M059J (cell line): ENCODE measurements at regions not wholly inside any gene's neighbourhood (a gene's known extent, or its start where the extent isn't known, plus 50 kb on each side); places are given as distances from the start of the nearest gene placed in this dataset.

ENCODE experiments used
- DNase-seq: peaks from one replicate; pipeline ENCODE4 v3.0.0-alpha.2; 2012; ENCODE audit warnings: low read depth

- no peak for DNase-seq
These were observed 238.2 kb downstream of the EFNB2 start for GRCh38 chr13:106297283-106297682.

- no peak for DNase-seq
These were observed 238.7 kb downstream of the EFNB2 start for GRCh38 chr13:106296723-106297122.

GRCh38 chr13:106295971-106296370 lies 239.5 kb downstream of the EFNB2 start:
- no peak for DNase-seq

- DNase-seq: peak; percentile 80
These were observed 244.5 kb downstream of the EFNB2 start for GRCh38 chr13:106291006-106291405.

GRCh38 chr13:106287351-106287750 lies 248.1 kb downstream of the EFNB2 start:
- no peak for DNase-seq

GRCh38 chr13:106286811-106287210 lies 248.7 kb downstream of the EFNB2 start:
- no peak for DNase-seq

GRCh38 chr13:106284358-106284757 lies 251.1 kb downstream of the EFNB2 start:
- DNase-seq: peak; percentile 45

- DNase-seq: no peak
These were observed 254.0 kb downstream of the EFNB2 start for GRCh38 chr13:106281426-106281825.

GRCh38 chr13:106277484-106278154 lies 257.8 kb downstream of the EFNB2 start:
- no peak for DNase-seq

- peak; percentile 57 for DNase-seq
These were observed 258.6 kb downstream of the EFNB2 start for GRCh38 chr13:106276876-106277275.

- DNase-seq: no peak
These were observed 259.9 kb downstream of the EFNB2 start for GRCh38 chr13:106275446-106276032.

- DNase-seq: peak; percentile 39
These were observed 260.8 kb downstream of the EFNB2 start for GRCh38 chr13:106274551-106275203.

- no peak for DNase-seq
These were observed 271.7 kb downstream of the EFNB2 start for GRCh38 chr13:106263801-106264200.

- DNase-seq: no peak
These were observed 272.6 kb downstream of the EFNB2 start for GRCh38 chr13:106262886-106263285.

GRCh38 chr13:106261450-106261849 lies 274.0 kb downstream of the EFNB2 start:
- DNase-seq: no peak

- no peak for DNase-seq
These were observed 275.1 kb downstream of the EFNB2 start for GRCh38 chr13:106260352-106260751.

- DNase-seq: no peak
These were observed 275.5 kb downstream of the EFNB2 start for GRCh38 chr13:106259928-106260327.

- peak; percentile 8 for DNase-seq
These were observed 288.7 kb downstream of the EFNB2 start for GRCh38 chr13:106246666-106247188.

- DNase-seq: no peak
These were observed 289.2 kb downstream of the EFNB2 start for GRCh38 chr13:106246242-106246641.

GRCh38 chr13:106243011-106243565 lies 292.4 kb downstream of the EFNB2 start:
- no peak for DNase-seq

GRCh38 chr13:106241974-106242953 lies 293.2 kb downstream of the EFNB2 start:
- no peak for DNase-seq
